K562 (cell line): ENCODE measurements at regions not wholly inside any gene's neighbourhood (a gene's known extent, or its start where the extent isn't known, plus 50 kb on each side); places are given as distances from the start of the nearest gene placed in this dataset.

Experiments used
- ATAC-seq: fragments of 200-7000 bp; cut with Tn5 transposase; 3 replicates; pipeline ENCODE4 v1.9.1; 2020; ENCODE audit warnings: moderate library complexity
- BruUV-seq: library from RNA; stranded (reverse); fragments of 400-500 nt; replicated peaks from 2 replicates; lab custom pipeline; 2021; lab: Mats Ljungman, UMichigan
- CTCF ChIA-PET: fragments of 300-600 bp; formaldehyde crosslinking; extraction: SDS; loops from one replicate; lab custom pipeline; 2021; ENCODE audit warnings: low intra/inter-chr PET ratio; lab: Yijun Ruan, JAX
- POLR2A ChIA-PET: fragments of 300-600, 350-650 bp; sonication (Branson Sonifier 250); formaldehyde crosslinking; extraction: SDS; loops from one replicate; lab custom pipeline; 2021; ENCODE audit warnings: antibody characterized with exemption, inconsistent platforms; lab: Yijun Ruan, JAX
- DNase-seq, 4 experiments: peaks; one replicate each; pipeline versions ENCODE4 v3.0.0 to v3.0.0-alpha.2; 2011 to 2018; ENCODE audit warnings: low spot score in 3 of 4, mixed read lengths in 3 of 4; ENCODE audit errors: extremely low read depth in 1 of 4
- FAIRE-seq: peaks from 2 replicates; lab custom pipeline; 2011; peaks lifted over from hg19 to GRCh38; lab: Jason Lieb, UNC
- H2AFZ ChIP-seq: 2 replicates; pipeline ENCODE4 v1.6.0; 2011; ENCODE audit warnings: low read depth, low read length, control low read depth, inconsistent platforms
- H3K27ac ChIP-seq: fragments of 200-600 bp; 3 replicates; pipeline ENCODE4 v1.8.0; 2011; ENCODE audit warnings: low read depth, mild to moderate bottlenecking, control low read depth, inconsistent platforms, low read length, moderate library complexity, mixed read lengths; ENCODE audit errors: extremely low read depth
- H3K27me3 ChIP-seq, 2 experiments: fragments of 300-600 bp in 1 of 2; 2 replicates in 1 of 2; 3 replicates in 1 of 2; pipeline versions ENCODE4 v1.6.0 to v1.8.0; 2011; ENCODE audit warnings: inconsistent platforms in 2 of 2, low read length in 2 of 2, mild to moderate bottlenecking in 1 of 2, mixed read lengths in 1 of 2, moderate library complexity in 1 of 2; ENCODE audit not compliant: control insufficient read depth in 2 of 2, insufficient read depth in 2 of 2
- H3K36me3 ChIP-seq: fragments of 300-600 bp; 3 replicates; pipeline ENCODE4 v1.8.0; 2011; ENCODE audit warnings: mild to moderate bottlenecking, low read length, inconsistent platforms; ENCODE audit not compliant: control insufficient read depth, insufficient read depth
- H3K4me1 ChIP-seq, 2 experiments: fragments of 200-600 bp in 1 of 2; replicated peaks in 1 of 2; 2 replicates in 1 of 2; 3 replicates in 1 of 2; pipeline versions ENCODE4 v1.5.1 to v1.8.0; 2011; ENCODE audit warnings: inconsistent platforms in 2 of 2, low read length in 2 of 2, mild to moderate bottlenecking in 1 of 2, mixed read lengths in 1 of 2, moderate library complexity in 1 of 2; ENCODE audit not compliant: control insufficient read depth in 2 of 2, insufficient read depth in 2 of 2
- H3K4me2 ChIP-seq: 2 replicates; pipeline ENCODE4 v1.6.1; 2011; ENCODE audit warnings: low read length, control low read depth, inconsistent platforms, mixed read lengths; ENCODE audit not compliant: insufficient read depth
- H3K4me3 ChIP-seq: fragments of 200-600 bp; sonication (generic), shearing (Covaris generic); 2 replicates; pipeline ENCODE4 v1.5.1; 2016; ENCODE audit warnings: control low read depth, inconsistent platforms
- H3K79me2 ChIP-seq: fragments of 200-600 bp; 3 replicates; pipeline ENCODE4 v1.8.0; 2011; ENCODE audit warnings: low read length, inconsistent platforms; ENCODE audit not compliant: control insufficient read depth, insufficient read depth
- H3K9ac ChIP-seq, 2 experiments: 2 replicates each; pipeline versions ENCODE4 v1.6.0 to v1.6.1; 2011; ENCODE audit warnings: low read depth in 2 of 2, low read length in 2 of 2, control low read depth in 1 of 2, inconsistent platforms in 1 of 2, mild to moderate bottlenecking in 1 of 2, mixed read lengths in 1 of 2; ENCODE audit not compliant: insufficient read depth in 1 of 2
- H3K9me1 ChIP-seq: one replicate; pipeline ENCODE4 v1.6.0; 2011; ENCODE audit warnings: inconsistent platforms, mild to moderate bottlenecking, low read length, moderate library complexity; ENCODE audit not compliant: control insufficient read depth, insufficient read depth
- H3K9me3 ChIP-seq: replicated peaks from 2 replicates; pipeline ENCODE4 v1.5.1; 2011; ENCODE audit warnings: low read depth, low read length, inconsistent platforms; ENCODE audit not compliant: control insufficient read depth, insufficient read depth
- H4K20me1 ChIP-seq: replicated peaks from 2 replicates; pipeline ENCODE4 v1.6.1; 2011; ENCODE audit warnings: low read length, inconsistent platforms, mixed read lengths; ENCODE audit not compliant: control insufficient read depth, insufficient read depth
- USF2 ChIP-seq: sonication (generic); formaldehyde crosslinking; IDR thresholded peaks from 2 replicates; pipeline ENCODE4 v1.5.0; 2020; ENCODE audit warnings: missing genetic modification reagents
- ZNF277 ChIP-seq: fragments of 250-450 bp; sonication (Bioruptor Pico); IDR thresholded peaks from 2 replicates; pipeline ENCODE4 v1.8.0; 2022; ENCODE audit warnings: inconsistent platforms, mild to moderate bottlenecking, moderate library complexity, borderline replicate concordance
- ZNF408 ChIP-seq: fragments of 250-450 bp; sonication (Bioruptor Pico); IDR thresholded peaks from 2 replicates; pipeline ENCODE4 v1.4.0; 2020; ENCODE audit warnings: low read depth, mild to moderate bottlenecking, moderate library complexity
- WGBS: fragments of 100-300 bp; shearing (Covaris generic); methylation state at CpG from one replicate; pipeline ENCODE4 v1.1.6; 2016; ENCODE audit warnings: low coverage, mixed read lengths; ENCODE audit not compliant: insufficient coverage; ENCODE audit errors: missing lambda C conversion rate; 5-methylcytosine and 5-hydroxymethylcytosine counted together
- in situ Hi-C: fragments of 300-500 bp; cut with MboI; formaldehyde crosslinking; loops from 4 replicates; pipeline ENCODE4 v1.15.0; 2018; ENCODE audit warnings: inconsistent platforms, mixed read lengths
- intact Hi-C: fragments of 100-400 bp; cut with micrococcal nuclease; formaldehyde crosslinking; loops from 2 replicates; pipeline ENCODE4 v1.14.2; 2022
- TF ChIP-seq, protein P1 (sequence below): fragments of 450-650 bp; IDR thresholded peaks from 2 replicates; pipeline ENCODE4 v1.6.1; 2014; ENCODE audit warnings: low read depth, mild to moderate bottlenecking, moderate library complexity, borderline replicate concordance

GRCh38 chr3:103889675-103890074 is 1454.9 kb downstream of the ZPLD1 start:
- BruUV-seq: no TSS peak
- no peaks in the 10 kb centered on the region for H4K20me1 ChIP-seq
- no peaks in the 10 kb centered on the region for H3K9me1 ChIP-seq
- H2AFZ ChIP-seq: no peak overlapping the region
- no peak overlapping the region for H3K27ac ChIP-seq
- H3K9me3 ChIP-seq: no peaks in the 10 kb centered on the region
- H3K4me3 ChIP-seq: no peak overlapping the region
- TF ChIP-seq ZNF408 (CRISPR knock-in tag) (no peak), USF2 (CRISPR knock-in tag) (no peak), ZNF277 (no peak)
- TF ChIP-seq, protein P1, sequence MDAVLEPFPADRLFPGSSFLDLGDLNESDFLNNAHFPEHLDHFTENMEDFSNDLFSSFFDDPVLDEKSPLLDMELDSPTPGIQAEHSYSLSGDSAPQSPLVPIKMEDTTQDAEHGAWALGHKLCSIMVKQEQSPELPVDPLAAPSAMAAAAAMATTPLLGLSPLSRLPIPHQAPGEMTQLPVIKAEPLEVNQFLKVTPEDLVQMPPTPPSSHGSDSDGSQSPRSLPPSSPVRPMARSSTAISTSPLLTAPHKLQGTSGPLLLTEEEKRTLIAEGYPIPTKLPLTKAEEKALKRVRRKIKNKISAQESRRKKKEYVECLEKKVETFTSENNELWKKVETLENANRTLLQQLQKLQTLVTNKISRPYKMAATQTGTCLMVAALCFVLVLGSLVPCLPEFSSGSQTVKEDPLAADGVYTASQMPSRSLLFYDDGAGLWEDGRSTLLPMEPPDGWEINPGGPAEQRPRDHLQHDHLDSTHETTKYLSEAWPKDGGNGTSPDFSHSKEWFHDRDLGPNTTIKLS: no peak
- H3K9ac ChIP-seq: no peak overlapping the region
- ChIA-PET CTCF (no interaction called here), POLR2A (no interaction called here)
- H3K4me2 ChIP-seq: no peak overlapping the region
- ATAC-seq (no peak), FAIRE-seq (no peak), DNase-seq (no peak)
- intact Hi-C loops (no loop called here), in situ Hi-C loops (no loop called here)
- no peaks in the 10 kb centered on the region for H3K36me3 ChIP-seq
- H3K79me2 ChIP-seq: no peaks in the 10 kb centered on the region
- no peaks in the 10 kb centered on the region for H3K4me1 ChIP-seq
- WGBS: 0% methylated on average over 1 of the region's 1 CpG
- no peaks in the 10 kb centered on the region for H3K27me3 ChIP-seq
